IPS-20b (cell line): ENCODE measurements at regions not wholly inside any gene's neighbourhood (a gene's known extent, or its start where the extent isn't known, plus 50 kb on each side); places are given as distances from the start of the nearest gene placed in this dataset.

Experiments
- H3K27ac ChIP-seq: one replicate; pipeline ENCODE4 v1.5.1; 2013; ENCODE audit warnings: low read length
- H3K27me3 ChIP-seq: 2 replicates; pipeline ENCODE4 v1.6.1; 2013; ENCODE audit warnings: mild to moderate bottlenecking, low read length, inconsistent platforms; ENCODE audit not compliant: insufficient read depth
- H3K36me3 ChIP-seq: 2 replicates; pipeline ENCODE4 v1.6.1; 2013; ENCODE audit warnings: low read depth, mild to moderate bottlenecking, inconsistent platforms, low read length, moderate library complexity; ENCODE audit not compliant: insufficient read depth
- H3K4me1 ChIP-seq: 2 replicates; pipeline ENCODE4 v1.6.1; 2013; ENCODE audit warnings: mild to moderate bottlenecking, control low read depth, inconsistent platforms, low read length, moderate library complexity; ENCODE audit not compliant: insufficient read depth
- H3K4me3 ChIP-seq: 2 replicates; pipeline ENCODE4 v1.5.1; 2013; ENCODE audit warnings: mild to moderate bottlenecking, low read length, inconsistent platforms
- H3K9ac ChIP-seq: 2 replicates; pipeline ENCODE4 v1.6.1; 2013; ENCODE audit warnings: low read depth, mild to moderate bottlenecking, inconsistent platforms, low read length, moderate library complexity
- H3K9me3 ChIP-seq: 2 replicates; pipeline ENCODE4 v1.6.1; 2013; ENCODE audit warnings: mild to moderate bottlenecking, low read depth, low read length, inconsistent platforms; ENCODE audit not compliant: insufficient read depth

- Histone ChIP-seq H3K4me3 (no peak overlapping the region), H3K27ac (no peak overlapping the region), H3K27me3 (no peaks in the 10 kb centered on the region), H3K4me1 (no peaks in the 10 kb centered on the region), H3K9ac (no peak overlapping the region), H3K9me3 (no peaks in the 10 kb centered on the region), H3K36me3 (no peaks in the 10 kb centered on the region)
Measured at GRCh38 chr16:5851393-5851982, 753.9 kb upstream of the EEF2KMT start.

GRCh38 chr16:5850632-5851392 is 753.2 kb upstream of the EEF2KMT start:
- H3K9ac ChIP-seq, result no peak overlapping the region
- no peaks in the 10 kb centered on the region for H3K4me1 ChIP-seq
- no peaks in the 10 kb centered on the region for H3K9me3 ChIP-seq
- no peak overlapping the region for H3K4me3 ChIP-seq
- no peaks in the 10 kb centered on the region for H3K27me3 ChIP-seq
- H3K36me3 ChIP-seq, result no peaks in the 10 kb centered on the region
- no peak overlapping the region for H3K27ac ChIP-seq

GRCh38 chr16:5845046-5845445 is 747.5 kb upstream of the EEF2KMT start:
- no peak overlapping the region for H3K9ac ChIP-seq
- no peaks in the 10 kb centered on the region for H3K27me3 ChIP-seq
- no peaks in the 10 kb centered on the region; the same call in 1 of the 2 replicates for H3K4me1 ChIP-seq
- no peaks in the 10 kb centered on the region for H3K9me3 ChIP-seq
- H3K4me3 ChIP-seq, result no peak overlapping the region
- no peaks in the 10 kb centered on the region for H3K36me3 ChIP-seq
- no peak overlapping the region for H3K27ac ChIP-seq

- no peak overlapping the region for H3K9ac ChIP-seq
- no peak overlapping the region for H3K27ac ChIP-seq
- H3K27me3 ChIP-seq, result no peaks in the 10 kb centered on the region
- no peaks in the 10 kb centered on the region for H3K9me3 ChIP-seq
- no peaks in the 10 kb centered on the region for H3K36me3 ChIP-seq
- no peaks in the 10 kb centered on the region; the same call in 1 of the 2 replicates for H3K4me1 ChIP-seq
- H3K4me3 ChIP-seq, result no peak overlapping the region
Measured at GRCh38 chr16:5841974-5842373, 744.4 kb upstream of the EEF2KMT start.

GRCh38 chr16:5838725-5839124 is 741.1 kb upstream of the EEF2KMT start:
- Histone ChIP-seq H3K36me3 (no peaks in the 10 kb centered on the region), H3K4me3 (no peak overlapping the region), H3K27ac (no peak overlapping the region), H3K9ac (no peak overlapping the region), H3K9me3 (no peaks in the 10 kb centered on the region), H3K27me3 (no peaks in the 10 kb centered on the region), H3K4me1 (no peaks in the 10 kb centered on the region; the same call in 1 of the 2 replicates)

- H3K4me3 ChIP-seq, result no peak overlapping the region
- no peaks in the 10 kb centered on the region for H3K9me3 ChIP-seq
- no peaks in the 10 kb centered on the region; the same call in 1 of the 2 replicates for H3K4me1 ChIP-seq
- H3K27ac ChIP-seq, result no peak overlapping the region
- H3K36me3 ChIP-seq, result no peaks in the 10 kb centered on the region
- H3K9ac ChIP-seq, result no peak overlapping the region
- no peaks in the 10 kb centered on the region for H3K27me3 ChIP-seq
Measured at GRCh38 chr16:5838071-5838470, 740.5 kb upstream of the EEF2KMT start.

- Histone ChIP-seq H3K4me1 (no peaks in the 10 kb centered on the region; the same call in 1 of the 2 replicates), H3K9me3 (no peaks in the 10 kb centered on the region), H3K9ac (no peak overlapping the region), H3K4me3 (no peak overlapping the region), H3K27ac (no peak overlapping the region), H3K36me3 (no peaks in the 10 kb centered on the region), H3K27me3 (no peaks in the 10 kb centered on the region)
Measured at GRCh38 chr16:5837007-5837670, 739.5 kb upstream of the EEF2KMT start.

GRCh38 chr16:5835876-5836275 is 738.3 kb upstream of the EEF2KMT start:
- Histone ChIP-seq H3K4me3 (no peak overlapping the region), H3K36me3 (no peaks in the 10 kb centered on the region), H3K27me3 (no peaks in the 10 kb centered on the region), H3K4me1 (0 out of 2 replicates have a peak, but pooled peaks cover 1% of the 10 kb centered on the region), H3K9me3 (no peaks in the 10 kb centered on the region), H3K9ac (no peak overlapping the region), H3K27ac (no peak overlapping the region)

- H3K27me3 ChIP-seq, result no peaks in the 10 kb centered on the region
- no peak overlapping the region for H3K4me3 ChIP-seq
- no peaks in the 10 kb centered on the region for H3K9me3 ChIP-seq
- no peak overlapping the region for H3K27ac ChIP-seq
- 0 out of 2 replicates have a peak, but pooled peaks cover 3% of the 10 kb centered on the region for H3K4me1 ChIP-seq
- no peak overlapping the region for H3K9ac ChIP-seq
- no peaks in the 10 kb centered on the region for H3K36me3 ChIP-seq
Measured at GRCh38 chr16:5826332-5826731, 728.7 kb upstream of the EEF2KMT start.

- no peak overlapping the region for H3K27ac ChIP-seq
- no peaks in the 10 kb centered on the region for H3K27me3 ChIP-seq
- H3K4me1 ChIP-seq, result no peaks in the 10 kb centered on the region; the same call in 1 of the 2 replicates
- no peak overlapping the region for H3K9ac ChIP-seq
- no peaks in the 10 kb centered on the region for H3K9me3 ChIP-seq
- H3K4me3 ChIP-seq, result no peak overlapping the region
- H3K36me3 ChIP-seq, result no peaks in the 10 kb centered on the region
Measured at GRCh38 chr16:5820472-5820871, 722.9 kb upstream of the EEF2KMT start.

GRCh38 chr16:5815570-5816237 is 718.1 kb upstream of the EEF2KMT start:
- H3K9me3 ChIP-seq, result no peaks in the 10 kb centered on the region
- no peaks in the 10 kb centered on the region; the same call in 1 of the 2 replicates for H3K4me1 ChIP-seq
- H3K27me3 ChIP-seq, result no peaks in the 10 kb centered on the region
- H3K36me3 ChIP-seq, result no peaks in the 10 kb centered on the region
- H3K9ac ChIP-seq, result no peak overlapping the region
- H3K27ac ChIP-seq, result no peak overlapping the region
- no peak overlapping the region for H3K4me3 ChIP-seq
